HG02870 (cell line): ENCODE measurements at regions not wholly inside any gene's neighbourhood (a gene's known extent, or its start where the extent isn't known, plus 50 kb on each side); places are given as distances from the start of the nearest gene placed in this dataset.

Experiments used
- ATAC-seq: cut with Tn5 transposase; IDR thresholded peaks from one replicate; pipeline ENCODE4 v1.9.1; 2021; ENCODE audit warnings: mild to moderate bottlenecking, moderate library complexity; ENCODE audit not compliant: unreplicated experiment

DNA sequence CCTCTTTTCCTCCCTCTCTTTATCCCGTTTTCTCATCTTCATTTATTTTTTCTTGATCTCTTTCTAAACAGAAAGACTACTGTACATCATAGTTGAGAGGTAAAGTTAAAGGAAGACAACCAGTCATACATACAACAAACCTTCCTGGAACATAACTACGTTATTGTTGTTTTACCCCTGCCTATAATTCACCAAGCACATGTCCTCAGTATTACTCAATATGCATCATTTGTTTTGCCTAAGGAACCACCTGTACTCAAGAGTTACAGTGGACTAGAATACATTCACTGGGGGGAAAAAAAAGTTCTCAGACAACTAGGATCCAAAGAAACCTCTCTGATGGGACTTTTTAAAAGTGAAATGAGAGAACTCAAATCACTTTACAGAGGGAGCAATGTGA, 344.7 kb upstream of the RBMS3 start:
- ATAC-seq, result no peak

DNA sequence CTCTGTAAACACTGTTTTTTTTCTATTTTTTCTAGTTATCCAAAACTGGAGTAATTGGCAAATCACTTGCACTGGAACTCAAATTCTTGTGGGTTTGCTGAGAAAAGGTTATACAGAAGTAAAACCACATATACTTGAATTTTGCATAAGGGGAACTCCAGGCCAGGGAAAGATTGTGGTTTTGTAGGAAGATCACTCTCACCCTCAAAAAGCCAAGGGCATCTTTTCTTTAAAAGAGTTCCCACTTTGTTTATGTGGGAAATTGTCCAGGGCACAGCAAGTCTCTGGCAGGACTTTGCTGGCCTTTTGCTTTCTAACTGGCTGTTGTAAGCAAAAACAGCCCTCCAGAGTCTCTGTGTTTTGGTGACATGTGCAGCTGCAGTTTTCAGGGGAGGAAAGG, 340.3 kb upstream of the RBMS3 start:
- ATAC-seq, result peak; percentile 91

DNA sequence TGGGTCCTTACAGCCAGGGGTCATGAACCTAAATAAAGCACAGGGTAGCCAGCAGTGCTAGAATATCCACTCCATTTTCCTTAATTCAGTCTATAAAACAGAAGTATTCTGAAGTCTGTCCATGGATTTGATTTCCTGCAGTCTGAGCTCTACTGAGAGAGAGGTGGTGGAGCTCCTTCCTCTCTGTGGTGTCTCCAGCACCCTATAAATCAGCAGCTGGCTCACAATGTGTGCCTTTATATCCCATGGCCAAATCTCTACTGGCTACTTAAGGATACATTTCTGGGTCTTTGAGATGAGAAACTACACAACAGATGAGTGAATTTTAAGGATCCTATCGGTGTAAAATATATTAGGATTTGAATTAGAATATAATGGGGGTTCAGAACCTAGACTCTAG, 339.9 kb upstream of the RBMS3 start:
- ATAC-seq, result peak; percentile 13

DNA sequence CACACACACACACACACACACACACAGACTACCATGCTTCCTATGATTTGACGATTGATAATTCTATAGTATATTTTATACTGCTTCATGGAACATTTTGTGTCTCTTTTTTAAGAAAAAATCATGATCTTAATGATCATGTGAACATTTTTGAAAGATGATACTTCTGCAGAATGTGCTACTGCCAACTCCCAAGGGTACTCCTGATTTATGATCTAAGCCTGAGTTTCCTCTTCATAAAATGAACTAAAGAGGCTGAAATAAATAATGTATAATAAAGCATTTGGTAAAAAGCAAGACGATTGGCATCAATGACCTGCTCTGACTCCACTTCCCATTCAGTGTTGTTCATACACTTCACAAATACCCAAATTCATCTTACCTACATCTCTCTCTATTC, 333.8 kb upstream of the RBMS3 start:
- ATAC-seq, result no peak

DNA sequence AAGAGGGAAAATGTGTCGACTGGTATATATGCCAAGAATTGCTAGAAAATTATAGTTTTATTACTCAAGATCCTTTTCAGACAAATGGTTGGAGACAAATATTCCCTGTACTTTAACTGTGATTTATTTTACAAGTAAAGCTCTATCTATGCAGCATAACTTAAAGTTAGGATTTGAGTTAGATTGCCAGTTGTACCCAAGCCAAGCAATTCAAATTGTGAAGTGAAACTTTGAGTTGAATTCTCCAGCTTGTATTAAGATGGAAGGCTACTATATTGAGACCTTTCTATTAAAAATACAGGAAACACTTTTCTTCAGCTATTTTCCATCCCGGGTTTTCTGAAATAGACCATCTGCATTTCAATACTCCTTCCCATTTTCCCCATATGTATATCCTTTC, 333.1 kb upstream of the RBMS3 start:
- ATAC-seq, result no peak

DNA sequence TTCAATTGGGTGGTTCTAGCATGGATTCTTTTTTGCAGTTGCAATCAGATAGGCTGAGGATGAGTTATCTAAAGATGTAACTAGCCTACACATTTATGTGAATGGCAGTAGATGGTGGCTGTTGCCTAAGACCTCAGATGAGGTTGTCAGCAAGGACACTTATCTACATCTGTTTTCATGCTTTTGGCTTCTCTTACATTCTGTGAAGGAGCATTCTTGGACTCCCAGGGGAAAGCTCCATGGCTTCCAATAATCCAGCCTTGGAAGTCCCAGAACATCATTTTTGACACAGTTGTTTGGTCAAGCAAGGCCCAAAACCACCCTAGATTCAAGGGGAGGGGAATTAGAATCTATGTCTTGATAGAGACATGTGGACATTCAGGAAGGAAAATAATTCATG, 332.2 kb upstream of the RBMS3 start:
- no peak for ATAC-seq

DNA sequence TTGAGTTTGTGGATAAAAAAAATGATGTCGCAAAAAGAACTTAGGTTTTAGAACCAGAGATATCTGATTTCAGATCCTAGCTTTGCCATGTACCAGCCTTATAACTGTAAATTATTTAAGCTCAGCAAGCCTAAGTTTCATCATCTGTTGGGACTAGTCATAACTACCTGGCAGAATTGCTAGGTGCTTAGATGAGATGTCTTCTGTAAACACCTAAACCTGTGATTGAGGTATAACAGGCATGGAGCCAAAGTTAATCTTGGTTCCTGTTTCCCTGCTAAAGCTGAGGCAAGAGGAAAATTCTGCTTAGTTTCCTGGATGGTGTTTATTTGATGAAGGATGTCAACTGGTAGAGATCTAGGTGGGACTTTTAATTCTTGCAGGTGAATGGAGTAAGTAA, 331.3 kb upstream of the RBMS3 start:
- ATAC-seq, result no peak

DNA sequence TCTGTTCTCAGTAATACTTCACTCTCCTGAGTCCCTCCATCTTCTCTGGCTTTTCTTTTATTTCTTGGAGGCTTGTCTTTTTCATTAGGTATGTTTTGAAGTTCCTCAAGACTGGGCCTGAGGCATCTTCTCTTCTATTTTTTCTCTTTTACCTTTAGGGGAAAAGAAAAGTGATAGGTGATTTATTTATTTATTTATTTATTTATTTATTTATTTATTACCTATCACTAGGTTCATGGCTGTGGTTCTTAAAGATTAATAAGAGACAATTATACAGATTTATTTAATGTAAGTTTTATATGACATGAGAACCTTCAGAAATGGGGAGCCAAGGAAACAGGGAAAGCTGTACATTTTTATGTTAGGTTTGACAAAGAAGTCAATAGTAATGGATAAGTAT, 330.3 kb upstream of the RBMS3 start:
- no peak for ATAC-seq

DNA sequence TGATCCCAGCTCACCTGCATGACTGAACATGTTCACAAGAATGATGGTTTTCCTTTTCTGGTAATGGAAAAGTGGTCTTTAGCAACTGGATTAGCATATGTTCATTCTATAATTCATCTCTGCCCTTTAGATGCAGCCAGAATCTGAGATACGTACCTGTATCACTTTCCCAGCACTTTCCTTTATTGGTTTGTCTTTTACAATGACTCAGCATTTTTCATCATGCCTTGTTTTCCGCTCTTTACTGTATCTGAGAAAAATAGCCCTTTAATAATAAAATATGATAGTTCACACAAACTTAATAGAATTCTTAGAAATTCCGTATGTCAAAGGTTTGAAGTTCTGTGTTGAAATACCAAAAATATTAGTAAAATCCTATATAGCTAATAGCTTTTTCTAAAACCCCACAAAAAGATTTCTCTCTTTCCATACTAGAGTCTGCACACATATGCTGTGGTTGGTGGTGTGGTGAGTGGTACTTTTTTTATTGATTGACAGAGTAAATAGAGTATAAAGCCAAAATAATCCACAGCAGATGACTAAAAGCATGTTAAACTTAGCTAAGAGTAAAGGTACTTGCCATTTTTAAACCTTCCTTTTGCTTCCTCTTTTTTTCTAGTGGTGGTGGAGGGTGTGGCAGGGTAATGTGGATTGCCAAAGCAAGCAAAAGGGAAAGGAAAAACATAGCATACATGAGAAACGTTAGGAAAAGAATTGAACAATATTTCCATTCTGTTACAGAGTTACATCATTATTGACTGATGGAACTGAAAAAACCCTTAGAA, 328.9 kb upstream of the RBMS3 start:
- no peak for ATAC-seq

DNA sequence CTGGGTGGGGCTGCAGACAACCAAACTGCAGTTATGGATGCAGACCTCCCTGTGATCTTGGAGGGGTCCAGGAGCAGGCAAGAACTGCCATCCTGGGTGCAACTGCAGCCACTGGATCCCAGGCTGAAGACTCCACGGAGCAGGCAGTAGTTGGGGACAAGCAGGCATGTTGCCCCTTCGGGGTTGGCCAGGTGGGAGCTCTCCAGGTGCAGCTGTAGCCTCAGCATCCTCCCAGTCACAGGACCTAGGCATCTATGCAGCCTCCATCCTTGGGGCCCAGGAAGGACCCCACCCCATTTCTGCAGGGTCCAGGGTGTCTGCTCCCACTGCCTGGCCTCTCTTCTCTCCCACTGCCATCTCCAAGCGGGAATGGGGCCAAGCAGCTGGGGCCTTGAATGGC, 322.2 kb upstream of the RBMS3 start:
- no peak for ATAC-seq

DNA sequence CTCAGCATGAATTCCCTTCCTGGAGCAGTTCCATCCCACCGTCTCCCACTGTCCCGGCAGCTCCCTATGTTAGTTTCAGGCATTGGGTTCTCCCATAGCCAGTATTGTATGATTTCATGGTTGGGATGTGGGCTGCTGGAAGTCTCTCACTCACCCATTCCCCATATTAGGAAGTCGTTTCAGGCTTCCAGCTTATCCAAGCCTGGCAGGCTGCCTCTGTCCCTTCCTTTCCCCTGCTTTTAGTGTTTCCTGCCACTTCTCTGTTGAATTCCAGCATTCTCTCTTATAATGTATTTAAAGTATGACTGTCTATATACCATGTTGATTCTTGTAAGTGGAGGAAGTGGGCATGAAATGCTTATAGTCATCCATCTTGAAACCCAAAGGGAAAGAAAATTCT, 309.7 kb upstream of the RBMS3 start:
- no peak for ATAC-seq

DNA sequence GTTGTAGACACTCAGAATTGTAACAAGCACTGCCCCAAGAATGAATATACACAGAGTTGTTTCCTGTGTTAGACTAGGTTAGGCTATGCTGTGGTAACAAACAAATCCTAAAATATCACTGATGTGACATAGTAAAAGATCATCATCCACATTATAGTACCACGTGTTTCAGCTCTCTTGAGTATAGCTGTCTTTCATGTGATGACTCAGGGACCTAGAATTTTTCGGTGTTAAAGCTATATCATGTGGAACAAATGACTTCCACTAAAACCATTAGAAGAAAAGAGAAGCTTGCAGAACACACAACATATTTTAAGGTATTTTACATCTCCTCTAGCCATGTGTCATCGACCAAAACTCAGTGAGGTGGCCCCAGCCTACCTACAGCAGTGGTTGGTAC, 307.9 kb upstream of the RBMS3 start:
- ATAC-seq, result no peak

DNA sequence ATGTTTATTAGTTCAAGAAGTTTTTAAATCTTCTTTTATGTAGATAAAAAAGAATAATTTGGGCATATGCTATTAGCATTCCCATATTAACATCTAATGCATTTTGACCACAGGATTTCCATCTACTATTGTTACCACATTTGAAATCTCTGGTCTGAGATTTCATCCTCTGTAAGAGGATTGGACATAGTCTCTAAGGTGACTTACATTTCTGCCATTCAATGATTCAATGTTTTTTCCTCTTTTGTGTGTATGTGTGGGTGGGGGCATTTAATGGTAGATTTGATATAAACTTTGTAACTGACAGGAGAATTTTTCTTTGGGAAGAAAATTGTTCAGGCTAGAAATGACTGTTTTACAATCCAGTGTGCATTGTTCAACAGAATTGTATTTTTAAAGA, 307.3 kb upstream of the RBMS3 start:
- no peak for ATAC-seq

DNA sequence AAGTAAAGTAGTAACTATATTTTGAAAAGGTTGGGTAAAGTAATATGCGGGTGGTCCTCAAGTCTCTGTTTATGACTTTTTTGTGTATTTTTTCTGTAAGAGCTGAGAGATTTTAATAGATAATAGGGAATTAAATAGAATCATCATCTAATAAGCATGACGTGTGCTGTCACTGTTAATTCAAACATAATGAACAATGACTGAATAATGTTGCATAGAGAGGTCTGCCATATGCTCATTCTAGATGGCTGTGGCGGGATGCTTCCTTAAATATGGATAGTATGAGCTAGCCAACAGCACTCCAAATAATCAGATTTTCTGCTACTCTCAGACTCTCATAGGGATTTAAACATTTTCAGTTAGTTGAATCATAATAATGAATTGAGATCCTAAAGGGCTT, 302.8 kb upstream of the RBMS3 start:
- ATAC-seq, result no peak

DNA sequence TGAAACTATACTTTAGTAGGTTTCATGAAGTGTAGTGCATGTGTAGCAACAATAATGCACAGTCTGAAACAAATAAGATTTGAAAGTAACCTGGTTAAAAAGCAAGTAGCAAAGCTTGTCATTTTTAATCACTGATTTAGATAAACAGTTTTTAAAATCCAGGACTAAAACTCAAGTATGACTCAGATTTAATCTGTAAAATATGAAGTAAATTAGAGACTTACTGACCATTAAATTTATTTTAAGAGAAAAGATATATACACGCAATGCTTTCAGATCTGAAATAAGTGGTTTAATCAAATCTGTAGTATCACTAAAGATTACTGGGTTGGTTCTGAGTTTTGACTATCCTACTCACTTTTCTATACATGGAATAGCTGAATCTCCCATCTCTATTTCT, 300.7 kb upstream of the RBMS3 start:
- no peak for ATAC-seq

DNA sequence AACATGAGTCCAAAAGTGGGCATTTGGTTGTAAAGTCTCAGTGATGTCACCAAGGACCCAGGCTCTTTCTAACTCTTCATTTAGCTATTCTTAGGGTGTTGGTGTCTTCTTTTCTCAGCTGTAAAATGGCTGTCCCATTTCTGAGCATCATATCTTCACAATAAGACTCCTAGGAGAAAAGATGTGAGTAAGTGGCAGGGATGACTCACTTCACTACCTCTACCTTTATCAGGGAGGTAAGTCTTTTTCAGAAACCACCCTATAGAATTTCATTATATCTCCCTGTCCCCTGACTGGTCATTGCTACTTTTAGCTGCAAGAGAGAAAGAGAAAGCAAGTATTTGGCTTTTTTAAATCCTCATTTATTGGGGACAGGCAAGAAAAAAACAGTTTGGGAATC, 300.2 kb upstream of the RBMS3 start:
- ATAC-seq, result no peak

DNA sequence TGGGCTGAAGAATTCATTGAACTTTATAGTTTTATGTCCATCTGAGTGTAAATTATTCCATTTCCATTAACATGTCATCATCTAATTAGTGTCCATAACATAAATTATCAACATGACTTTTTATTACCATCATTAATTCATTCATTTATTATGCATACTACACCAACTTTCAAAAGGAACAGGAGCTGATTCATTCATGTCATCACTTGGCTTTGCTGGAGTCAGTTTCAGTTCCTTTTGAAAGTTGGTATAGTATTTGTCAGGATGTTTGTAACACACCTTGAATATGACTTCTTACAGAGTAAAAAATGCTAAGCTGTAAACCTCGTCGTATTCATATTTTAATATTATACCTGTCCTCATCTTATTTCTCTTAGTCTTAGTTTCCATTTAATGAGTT, 298.0 kb upstream of the RBMS3 start:
- peak; percentile 94 for ATAC-seq

DNA sequence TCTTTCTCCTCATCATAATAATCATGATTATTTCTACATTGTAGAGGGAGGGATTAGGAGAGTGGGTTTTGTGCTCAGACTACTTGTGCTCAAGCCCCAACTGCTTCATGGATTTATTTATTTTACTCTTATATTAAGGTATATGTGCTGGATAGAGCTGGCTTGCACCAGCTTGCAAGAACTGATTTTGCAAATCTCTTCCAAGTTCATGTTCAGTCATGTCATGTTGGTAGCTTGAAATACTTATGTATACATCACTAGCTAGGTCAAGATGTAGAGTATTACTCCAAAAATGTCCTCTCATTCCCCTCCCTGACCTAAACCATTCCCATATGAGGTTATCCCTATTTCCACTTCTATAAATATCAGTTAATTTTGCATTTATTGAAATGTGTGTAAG, 293.9 kb upstream of the RBMS3 start:
- no peak for ATAC-seq

DNA sequence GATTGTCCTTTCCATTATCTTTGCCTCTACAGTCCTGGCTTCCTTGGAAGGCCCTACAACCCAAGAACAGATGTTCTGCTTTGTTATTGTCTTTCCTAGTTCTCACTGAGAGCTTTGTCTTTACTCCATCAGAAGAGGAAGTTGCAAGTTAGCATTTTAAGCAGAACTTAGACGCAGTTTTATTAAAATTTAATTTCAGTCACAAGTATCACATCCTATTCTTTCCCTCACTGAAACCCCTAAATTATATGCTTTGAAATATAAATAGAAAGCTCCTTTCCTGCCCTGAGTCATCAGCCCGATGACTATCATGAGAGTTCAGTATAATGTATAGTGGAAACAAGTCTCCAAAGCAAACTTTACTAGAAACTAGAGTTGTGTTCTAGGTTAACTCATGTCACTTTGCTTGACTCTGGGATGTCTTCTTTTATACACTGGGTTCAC, 291.2 kb upstream of the RBMS3 start:
- ATAC-seq, result peak; percentile 93

DNA sequence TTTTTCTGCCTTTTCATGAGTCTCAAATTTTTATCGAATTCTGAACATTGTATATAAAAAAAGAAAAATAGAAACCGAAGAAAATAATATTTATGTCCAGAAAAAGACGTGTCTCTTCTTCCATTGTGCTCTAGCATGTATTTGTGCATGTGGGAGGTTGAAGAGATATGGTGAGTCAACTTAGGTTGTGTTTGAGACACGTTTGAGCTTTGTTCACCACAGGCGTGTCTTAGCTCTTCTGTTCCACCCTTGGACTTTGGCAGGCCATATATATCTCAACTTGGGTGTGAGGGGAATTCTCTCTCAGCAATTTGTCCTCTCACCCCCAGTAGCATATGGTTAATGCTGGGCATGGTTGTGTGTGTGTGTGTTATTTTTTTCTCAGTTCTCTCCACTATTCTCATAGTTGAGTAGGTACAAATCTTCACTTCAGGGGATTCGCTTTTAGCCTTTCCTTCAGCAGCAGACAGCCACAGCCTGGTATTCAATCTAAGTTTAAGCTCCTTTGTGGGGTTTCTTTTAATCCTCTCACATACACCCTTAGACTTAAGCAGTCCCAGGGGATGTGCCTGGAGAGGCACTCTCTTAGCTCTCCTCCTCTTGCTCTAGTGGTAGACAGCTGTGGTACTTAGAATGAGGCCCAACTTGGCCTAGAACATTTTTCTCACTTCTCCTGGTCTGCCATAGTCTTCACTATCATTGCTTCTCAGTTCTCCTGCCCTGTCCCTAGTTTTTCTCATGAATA, 286.5 kb upstream of the RBMS3 start:
- no peak for ATAC-seq

DNA sequence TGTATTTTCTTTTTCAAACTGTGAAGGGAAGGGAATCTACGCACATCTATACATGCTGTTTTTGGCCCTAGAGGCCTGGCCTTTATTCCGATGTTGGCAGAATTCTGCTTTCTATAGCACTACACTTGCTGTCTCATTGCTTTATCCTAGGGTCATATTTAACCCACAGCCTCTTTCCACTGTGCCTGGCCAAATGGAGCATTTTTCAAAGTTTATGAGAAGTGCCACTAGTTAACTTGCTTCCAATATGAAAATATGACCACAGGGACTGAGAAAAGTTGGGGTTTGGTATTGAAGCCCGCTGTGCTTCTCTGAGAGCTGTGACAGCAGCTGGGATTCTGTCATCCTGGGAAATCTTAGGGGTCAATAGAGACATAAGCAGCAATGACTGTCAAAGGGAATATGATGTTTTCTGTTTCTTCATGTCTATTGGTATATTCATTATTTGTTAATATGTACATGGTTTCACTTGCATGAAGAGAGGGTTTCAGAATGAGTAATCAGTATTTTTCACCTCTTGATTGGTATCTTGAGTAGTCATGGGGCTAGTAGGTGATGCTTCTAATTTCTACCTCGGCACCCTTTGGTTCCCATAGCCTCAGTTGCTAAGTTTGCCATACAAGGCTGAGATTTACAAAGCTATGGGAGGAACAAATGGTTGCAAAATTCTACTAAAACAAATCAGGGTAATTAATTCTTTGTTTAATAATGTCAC, 275.8 kb upstream of the RBMS3 start:
- peak; percentile 99 for ATAC-seq

DNA sequence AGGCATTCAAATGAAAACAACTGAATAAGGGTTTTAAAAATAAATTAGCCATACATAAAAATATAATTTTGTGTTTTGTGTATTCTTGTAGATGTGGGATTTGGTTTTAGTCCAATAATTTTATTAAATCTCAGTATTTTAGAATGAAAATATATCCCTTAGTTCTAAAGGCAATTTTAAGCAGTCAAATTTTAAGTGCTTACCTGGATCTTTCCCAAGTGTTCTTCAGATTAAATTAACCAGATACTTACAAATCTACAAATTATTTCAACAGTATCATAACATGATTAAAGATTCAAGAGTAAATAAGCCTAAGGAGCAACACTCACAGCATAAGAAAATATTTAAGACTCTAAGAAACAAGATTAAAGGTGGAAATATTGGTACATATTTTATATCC, 275.0 kb upstream of the RBMS3 start:
- ATAC-seq, result no peak
